ENCODE measurements at regions not wholly inside any gene's neighbourhood (a gene's known extent, or its start where the extent isn't known, plus 50 kb on each side); places are given as distances from the start of the nearest gene placed in this dataset.
A peak's percentile ranks its signal among the peaks of the same experiment; 100 is the strongest.

DNA sequence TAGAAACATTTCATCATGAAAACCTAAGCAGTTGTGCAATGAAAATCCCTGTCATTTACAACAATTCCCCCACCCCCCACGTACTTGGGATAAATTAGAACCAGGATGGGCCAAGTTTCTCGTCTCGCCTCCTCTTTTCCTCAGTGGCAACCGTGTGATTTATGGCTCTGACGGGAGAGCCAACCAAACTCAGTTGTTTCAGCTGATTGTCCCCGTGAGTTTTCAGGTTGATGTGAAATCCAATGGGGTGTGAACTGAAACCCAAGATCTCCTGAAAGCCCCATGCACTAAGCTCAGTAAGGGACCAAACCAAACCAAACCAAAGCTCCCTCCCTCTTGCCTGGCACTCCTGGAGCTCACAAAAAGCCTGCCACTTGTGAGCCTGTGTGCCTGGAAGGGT lies 138.7 kb upstream of the SLC24A2 start:
- TF ChIP-seq, protein P1, sequence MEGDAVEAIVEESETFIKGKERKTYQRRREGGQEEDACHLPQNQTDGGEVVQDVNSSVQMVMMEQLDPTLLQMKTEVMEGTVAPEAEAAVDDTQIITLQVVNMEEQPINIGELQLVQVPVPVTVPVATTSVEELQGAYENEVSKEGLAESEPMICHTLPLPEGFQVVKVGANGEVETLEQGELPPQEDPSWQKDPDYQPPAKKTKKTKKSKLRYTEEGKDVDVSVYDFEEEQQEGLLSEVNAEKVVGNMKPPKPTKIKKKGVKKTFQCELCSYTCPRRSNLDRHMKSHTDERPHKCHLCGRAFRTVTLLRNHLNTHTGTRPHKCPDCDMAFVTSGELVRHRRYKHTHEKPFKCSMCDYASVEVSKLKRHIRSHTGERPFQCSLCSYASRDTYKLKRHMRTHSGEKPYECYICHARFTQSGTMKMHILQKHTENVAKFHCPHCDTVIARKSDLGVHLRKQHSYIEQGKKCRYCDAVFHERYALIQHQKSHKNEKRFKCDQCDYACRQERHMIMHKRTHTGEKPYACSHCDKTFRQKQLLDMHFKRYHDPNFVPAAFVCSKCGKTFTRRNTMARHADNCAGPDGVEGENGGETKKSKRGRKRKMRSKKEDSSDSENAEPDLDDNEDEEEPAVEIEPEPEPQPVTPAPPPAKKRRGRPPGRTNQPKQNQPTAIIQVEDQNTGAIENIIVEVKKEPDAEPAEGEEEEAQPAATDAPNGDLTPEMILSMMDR (conservative IDR thresholded peaks at IDR 0.05; ENCODE audit: low read depth, low read length): no peak
- no peak overlapping the region for H3K4me3 ChIP-seq (ENCODE audit: low read length)
- DNase-seq (ENCODE audit: low read depth): no peak

DNA sequence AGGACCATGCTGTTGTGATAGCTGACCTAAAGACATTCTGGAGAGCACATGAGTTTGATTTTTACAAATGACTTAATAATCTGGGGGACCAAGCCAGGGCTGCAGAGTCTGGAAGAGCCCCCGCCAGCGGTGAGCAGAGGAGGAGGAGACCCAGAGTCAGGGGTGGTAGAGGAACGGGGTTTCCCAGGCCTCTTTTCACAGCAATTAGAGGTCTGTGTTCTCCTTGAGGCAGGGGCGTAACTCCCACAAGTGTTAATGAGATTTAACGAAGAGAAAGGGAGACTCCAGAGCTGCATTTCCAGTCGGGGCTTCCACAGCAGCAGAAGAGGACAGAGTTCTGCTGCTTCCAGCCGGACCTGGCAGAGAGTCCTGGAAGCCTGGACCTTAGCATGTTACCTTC lies 137.9 kb upstream of the SLC24A2 start:
- no peak overlapping the region for H3K4me3 ChIP-seq (ENCODE audit: low read length)
- TF ChIP-seq, protein P1 (conservative IDR thresholded peaks at IDR 0.05; ENCODE audit: low read depth, low read length): no peak
- no peak for DNase-seq (ENCODE audit: low read depth)

DNA sequence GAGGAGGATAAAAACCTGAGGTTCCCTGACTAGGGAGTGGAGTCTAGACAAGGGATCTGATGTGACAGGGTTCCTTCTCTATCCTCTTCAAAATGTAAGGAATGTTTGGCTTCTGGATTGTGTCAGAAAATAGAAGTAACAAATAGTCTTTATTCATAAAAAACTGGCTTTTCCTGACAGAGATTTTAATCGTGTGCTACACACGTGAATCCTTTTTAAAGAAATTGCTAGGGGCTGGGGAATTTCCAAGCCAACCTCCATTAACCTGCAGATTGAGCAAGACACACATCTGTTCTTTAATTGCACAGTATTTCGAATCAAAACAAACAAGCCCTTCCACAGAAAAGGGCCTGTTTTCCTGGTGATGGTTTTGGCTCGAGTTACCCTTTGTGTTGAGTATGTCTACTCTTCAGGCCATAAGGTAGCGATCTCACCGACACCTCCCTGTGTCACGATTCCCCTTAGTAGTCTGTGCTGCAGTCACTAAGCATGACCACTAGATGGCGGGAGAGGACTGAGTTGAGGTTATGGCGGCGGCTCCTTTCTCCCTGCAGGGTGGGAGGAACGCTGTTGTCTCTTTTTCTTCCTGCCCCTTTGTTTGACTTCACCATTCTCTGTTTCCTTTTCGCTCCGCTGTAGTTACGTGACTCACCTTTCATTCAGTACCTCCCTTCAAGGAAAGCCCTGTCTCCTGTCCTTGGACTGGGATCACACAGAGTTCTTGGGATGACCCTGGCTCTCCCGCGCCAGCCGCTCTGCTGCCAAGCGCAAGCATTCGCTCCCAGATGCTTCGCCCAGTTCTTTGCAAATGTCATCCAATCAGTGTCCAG lies 137.1 kb upstream of the SLC24A2 start:
- TF ChIP-seq, protein P1 (conservative IDR thresholded peaks at IDR 0.05; ENCODE audit: low read depth, low read length): peak; percentile 96
- peak overlapping the region; percentile 48 for H3K4me3 ChIP-seq (ENCODE audit: low read length)
- DNase-seq (ENCODE audit: low read depth): no peak

DNA sequence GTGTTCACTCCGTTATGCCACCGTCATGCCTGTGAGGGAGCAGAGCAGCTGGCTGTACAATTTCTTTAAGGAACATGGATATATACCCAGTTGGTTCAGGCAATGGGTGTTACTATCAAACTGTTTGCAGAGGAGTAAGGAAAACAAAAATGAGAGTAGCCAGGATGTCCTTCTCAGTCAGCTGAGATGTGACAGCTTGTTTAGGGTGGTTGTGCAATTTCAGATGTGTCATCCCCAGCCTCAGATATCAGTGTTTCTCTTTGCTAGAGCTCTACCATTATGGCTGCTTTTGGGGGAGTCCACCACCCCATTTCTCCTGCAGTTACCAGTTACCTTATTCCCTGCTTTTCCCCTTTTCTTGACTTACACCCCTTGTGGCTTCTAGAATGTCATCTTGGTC lies 135.2 kb upstream of the SLC24A2 start:
- DNase-seq (ENCODE audit: low read depth): no peak
- H3K4me3 ChIP-seq (ENCODE audit: low read length): no peak overlapping the region
- TF ChIP-seq, protein P1 (conservative IDR thresholded peaks at IDR 0.05; ENCODE audit: low read depth, low read length): no peak

DNA sequence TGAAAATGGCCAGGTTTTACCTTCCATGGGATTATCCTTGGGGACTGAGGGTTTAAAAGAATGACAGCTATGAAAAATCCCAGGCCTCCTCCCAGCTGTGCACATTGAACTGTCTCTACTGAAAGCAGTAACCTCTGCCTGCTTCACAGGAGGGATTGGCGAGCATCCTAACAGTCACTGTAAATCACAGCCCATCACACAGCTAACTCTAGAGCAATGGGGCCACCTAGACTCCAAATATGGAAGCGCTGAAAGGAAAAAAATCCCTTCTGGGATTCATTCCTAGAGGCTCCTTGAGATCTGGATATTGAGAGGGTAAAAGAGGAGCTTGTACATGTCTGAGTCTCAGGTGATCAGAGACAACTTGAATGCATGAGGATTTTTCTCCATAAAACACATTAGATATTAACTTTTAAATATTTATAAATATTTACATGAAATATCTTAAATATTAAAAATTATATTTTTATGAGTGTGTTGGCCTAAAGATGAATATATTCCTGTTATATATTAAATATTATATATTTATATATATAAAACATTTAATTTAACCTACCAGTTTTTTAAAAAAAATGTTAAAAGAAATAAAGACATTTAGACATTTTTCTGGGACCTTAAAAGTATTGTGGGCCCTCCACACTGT lies 133.8 kb upstream of the SLC24A2 start:
- H3K4me3 ChIP-seq (ENCODE audit: low read length): no peak overlapping the region
- TF ChIP-seq, protein P1 (conservative IDR thresholded peaks at IDR 0.05; ENCODE audit: low read depth, low read length): peak; percentile 64
- no peak for DNase-seq (ENCODE audit: low read depth)

DNA sequence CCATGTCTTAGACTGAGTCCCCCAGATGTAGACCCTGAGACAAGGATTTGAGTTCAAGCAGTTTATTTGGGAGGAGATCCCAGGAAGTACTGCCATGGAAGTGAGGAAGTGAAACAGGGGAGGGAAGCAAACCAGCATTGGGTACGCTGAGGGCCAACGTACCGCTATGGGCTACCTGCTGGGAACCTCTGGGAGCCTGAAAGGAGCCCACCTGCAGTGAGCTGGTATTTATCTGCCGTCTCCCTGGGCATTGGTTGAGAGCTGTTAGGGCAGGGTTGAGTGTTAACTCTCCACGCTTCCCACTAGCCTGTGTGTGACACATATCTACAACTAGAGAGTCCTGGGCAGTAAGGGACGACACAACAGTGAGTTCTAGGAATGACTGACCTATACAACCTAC lies 131.6 kb upstream of the SLC24A2 start:
- TF ChIP-seq, protein P1 (conservative IDR thresholded peaks at IDR 0.05; ENCODE audit: low read depth, low read length): no peak
- no peak for DNase-seq (ENCODE audit: low read depth)
- H3K4me3 ChIP-seq (ENCODE audit: low read length): no peak overlapping the region

DNA sequence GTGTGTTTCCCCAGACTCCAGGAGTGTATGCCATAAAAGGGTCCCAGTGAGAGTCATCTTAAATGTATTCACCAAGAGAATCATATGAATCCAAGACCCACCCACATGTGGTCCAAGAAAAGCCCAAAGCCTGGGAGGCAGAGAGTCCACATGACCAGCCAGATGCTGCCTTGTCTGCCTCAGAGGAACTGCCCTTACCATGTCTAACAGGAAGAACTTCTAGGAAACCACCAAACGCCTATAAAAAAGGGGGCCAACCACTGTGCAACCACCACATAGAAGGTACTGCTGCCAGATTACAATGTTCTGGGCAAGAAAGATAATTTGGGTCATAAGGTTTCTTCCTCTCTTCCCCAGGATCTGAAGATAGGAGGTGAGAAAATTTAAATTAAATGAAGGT lies 129.8 kb upstream of the SLC24A2 start:
- TF ChIP-seq, protein P1 (conservative IDR thresholded peaks at IDR 0.05; ENCODE audit: low read depth, low read length): no peak
- DNase-seq (ENCODE audit: low read depth): no peak

More for the DNA sequence above, 129.8 kb upstream of the SLC24A2 start:
- H3K4me3 ChIP-seq (ENCODE audit: low read length): no peak overlapping the region

Measured in retinal pigment epithelial cell (primary cell).